HG03135 (cell line): ENCODE measurements at regions not wholly inside any gene's neighbourhood (a gene's known extent, or its start where the extent isn't known, plus 50 kb on each side); places are given as distances from the start of the nearest gene placed in this dataset.
"Not testable (repeated sequence)": the region's sequence is repeated elsewhere in the genome, so short reads cannot be mapped to it uniquely, and the experiment has no call there.

Experiments
- ATAC-seq: cut with Tn5 transposase; IDR thresholded peaks from one replicate; pipeline ENCODE4 v1.9.1; 2021; ENCODE audit warnings: mild to moderate bottlenecking, moderate library complexity; ENCODE audit not compliant: unreplicated experiment

DNA sequence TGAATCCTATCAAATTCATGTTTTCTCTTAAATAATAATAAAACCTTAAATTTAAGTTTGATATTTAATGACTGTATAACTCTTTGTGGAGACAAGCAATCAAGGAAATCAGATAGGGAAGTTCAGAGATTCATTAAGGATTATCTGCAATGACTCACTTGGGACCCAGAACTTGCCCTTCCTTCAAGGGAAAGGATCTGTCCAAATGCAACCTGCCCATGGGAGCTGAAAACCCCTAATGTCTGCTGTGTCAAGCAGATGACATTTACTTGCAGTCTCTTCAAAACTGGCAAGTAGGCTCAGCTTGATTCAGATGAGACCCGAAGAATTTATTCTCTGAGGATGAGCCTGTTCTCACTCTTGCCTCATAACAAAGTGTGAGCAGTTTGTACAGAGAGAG is 1577.6 kb downstream of the EFNA5 start:
- no peak for ATAC-seq

DNA sequence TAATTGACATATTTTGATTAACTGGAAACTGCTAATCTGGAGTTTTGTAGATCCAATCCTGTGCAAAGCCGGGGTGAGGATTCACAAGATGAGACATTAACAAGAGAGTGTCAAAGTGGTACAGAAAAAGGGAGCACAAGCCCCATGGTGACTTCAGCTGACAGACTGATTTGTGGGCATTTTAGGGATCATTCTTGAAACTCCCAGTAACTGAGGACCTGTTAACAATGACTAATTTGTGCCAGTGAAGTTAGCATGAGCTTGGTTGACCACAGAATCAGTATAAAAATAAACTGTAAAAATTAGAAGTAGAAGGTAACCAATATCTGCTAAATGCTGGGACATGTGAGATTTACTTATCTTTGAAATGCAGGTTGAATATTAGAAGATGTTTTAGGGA is 1578.3 kb downstream of the EFNA5 start:
- no peak for ATAC-seq

DNA sequence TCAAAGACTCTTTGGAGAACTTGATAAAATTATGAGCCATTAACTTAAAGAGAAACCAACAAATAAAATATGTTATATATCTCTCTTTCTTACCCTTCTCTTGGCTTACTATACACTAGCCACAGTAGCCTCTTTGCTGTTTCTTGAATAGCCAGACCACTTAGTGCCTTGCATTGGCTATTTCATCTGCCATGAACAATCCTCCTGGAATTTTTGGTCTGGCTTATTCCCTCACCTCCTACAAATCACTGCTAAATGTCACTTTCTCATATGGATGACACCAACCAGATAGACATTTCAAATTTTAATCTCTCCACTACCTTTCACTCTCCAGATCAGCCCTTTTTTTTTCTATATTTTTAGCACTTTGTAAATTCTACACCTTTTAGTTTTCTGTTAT is 1581.7 kb downstream of the EFNA5 start:
- no peak for ATAC-seq

DNA sequence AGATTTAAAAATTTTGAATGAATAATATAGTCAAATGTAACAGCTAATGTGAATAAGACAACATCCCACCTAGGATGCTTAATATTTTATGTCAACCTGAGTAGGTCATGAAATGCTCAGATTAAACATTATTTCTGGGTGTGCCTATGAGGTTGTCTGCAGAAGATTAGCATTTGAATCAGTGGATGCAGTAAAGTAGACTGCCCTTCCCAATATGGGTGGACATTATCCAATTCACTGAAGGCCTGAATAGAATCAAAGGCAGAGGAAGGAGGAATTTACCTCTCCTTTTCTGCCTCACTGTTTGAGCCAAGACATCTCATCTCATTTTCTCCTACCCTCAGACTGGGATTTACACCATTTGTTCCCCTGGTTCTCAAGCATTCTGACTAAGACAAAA is 1582.3 kb downstream of the EFNA5 start:
- ATAC-seq = no peak

DNA sequence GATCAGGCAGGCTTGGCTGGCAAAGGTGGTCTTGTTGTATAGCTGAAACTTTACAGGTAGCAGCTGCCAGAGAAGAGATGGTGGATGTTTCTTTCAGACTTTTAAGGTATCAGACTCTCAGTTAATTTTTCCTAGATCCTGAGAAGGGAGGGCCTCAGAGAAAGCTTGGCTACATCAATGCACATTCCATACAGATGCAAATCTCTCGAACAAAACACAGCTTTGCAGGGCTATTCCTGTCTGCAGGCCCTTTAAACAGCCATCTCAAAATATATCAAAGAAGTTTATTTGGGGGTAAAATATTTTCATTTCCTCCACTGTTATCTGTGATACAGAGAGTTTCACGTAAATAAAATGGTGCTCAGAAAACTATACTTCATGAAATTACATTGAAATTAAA is 1584.4 kb downstream of the EFNA5 start:
- ATAC-seq = no peak

DNA sequence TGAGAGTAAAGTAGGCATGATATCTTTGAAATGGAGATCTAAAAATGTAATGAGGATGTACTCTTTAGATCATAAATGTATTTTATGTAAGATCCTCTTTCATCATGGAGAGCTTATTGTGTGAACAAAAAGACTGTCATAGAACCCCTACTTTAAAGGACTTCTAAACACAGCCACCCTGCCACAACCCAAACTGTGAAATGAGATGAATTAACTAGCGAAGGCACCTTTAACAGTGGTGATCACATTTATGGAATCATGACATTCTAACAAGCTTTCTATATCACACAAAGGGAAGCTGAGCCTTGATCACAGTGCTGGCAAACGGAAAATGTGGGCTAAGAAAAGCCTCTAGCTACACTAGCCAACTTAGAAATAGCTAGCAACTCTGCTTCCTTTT is 1585.2 kb downstream of the EFNA5 start:
- no peak for ATAC-seq

DNA sequence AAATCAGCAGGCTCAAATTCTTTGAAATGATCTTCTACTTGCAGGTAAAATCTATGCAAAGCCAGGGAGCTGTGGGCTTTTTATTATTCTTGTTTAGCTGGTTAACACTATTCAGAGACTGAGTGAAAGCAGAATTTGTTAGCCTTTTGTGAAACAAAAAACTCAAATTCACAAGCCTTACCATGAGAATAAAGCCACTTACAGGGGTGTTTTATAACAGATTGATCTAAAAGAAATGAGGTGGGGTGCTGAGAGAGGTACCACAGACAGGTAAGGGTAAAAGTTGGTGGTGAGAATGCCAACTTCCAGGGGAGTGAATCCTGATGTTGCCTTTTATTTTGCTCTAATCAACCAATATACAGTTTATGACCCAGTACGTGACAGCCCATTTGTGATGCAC is 1585.6 kb downstream of the EFNA5 start:
- no peak for ATAC-seq

DNA sequence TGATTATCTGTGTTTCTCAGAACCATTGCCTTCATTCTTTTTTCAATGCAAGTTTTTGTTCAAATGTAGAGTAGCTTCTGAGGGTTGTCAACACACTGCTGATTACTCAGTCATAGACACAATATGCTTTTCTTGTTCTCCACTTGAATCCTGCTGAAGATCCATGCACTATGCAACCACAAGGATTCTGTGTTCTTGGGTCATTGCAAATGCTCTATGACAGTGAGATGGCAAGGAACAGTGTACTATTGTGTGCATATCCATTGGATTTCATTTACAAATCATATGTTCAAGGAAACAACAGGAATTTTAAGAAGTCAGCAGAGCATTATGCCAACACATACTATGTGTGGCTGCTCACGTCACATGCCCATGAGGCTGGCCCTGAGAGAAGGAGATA is 1590.2 kb downstream of the EFNA5 start:
- ATAC-seq = no peak

DNA sequence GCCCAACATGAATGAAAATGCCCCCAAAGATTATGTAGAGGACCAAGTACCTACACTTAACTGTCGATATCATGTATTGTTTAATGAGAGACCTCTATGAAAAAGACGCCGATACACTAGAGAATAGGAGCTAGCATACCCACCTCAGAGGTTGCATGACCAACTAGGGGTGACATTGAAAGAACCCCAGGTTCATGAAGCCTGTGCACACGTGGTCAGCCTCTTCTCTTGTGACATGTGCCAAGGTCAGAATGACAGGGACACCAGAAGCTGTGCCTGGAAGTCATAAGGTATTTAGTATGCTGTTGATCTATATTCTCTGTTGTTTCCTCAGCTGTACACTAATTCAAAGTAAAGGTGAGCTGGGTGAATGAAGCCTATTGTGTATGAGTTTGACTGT is 1594.1 kb downstream of the EFNA5 start:
- ATAC-seq = no peak

DNA sequence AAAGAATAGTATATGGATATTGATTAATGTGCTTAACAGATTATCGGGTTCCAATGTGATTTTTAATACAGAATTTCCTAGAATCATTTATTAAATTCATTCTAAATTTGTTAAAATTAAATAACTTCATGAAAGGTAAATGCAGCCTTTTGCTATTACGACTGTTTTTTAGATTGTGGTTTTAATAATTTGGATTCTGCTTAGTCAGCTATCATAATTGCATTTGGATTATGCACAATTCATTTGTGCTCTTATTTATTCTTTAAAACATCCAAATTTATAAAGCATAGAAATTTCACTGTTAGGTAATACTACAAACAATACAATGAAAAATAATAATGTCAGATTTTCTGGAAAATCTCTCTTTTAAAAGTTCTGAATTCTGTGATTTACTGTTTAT is 1598.5 kb downstream of the EFNA5 start:
- ATAC-seq = no peak

DNA sequence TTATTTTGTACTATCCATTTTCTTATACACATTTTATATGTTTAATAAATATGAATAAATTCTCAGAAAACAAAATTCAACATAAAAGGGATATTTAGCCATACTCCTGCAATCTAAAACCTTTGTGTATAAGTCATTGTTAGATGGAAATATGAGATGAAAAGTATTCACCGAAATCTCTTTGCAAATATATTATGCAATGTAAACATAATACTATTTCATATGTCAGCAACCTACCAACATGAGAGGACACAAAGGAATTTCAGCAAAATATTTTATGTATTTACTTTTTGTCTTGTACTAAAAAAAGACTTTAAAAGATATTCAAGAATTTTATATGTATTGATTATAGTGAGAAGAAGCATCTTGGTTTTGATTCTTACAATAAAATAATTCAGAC is 1623.4 kb downstream of the EFNA5 start:
- no peak for ATAC-seq

DNA sequence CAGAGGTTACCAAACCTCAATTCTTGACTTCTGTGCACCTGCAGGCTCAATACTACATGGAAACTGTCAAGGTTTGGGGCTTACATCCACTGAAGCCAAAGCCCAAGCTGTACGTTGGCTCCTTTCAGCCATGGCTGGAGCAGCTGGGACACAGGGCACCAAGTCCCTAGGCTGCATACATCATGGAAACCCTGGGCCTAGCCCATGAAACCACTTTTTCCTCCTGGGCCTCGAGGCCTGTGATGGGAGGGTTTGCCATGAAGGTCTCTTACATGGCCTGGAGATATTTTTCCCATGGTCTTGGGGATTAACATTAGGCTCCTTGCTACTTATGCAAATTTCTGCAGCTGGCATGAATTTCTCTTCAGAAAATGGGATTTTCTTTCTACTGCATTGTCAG is 1638.7 kb downstream of the EFNA5 start:
- not testable (repeated sequence) for ATAC-seq

DNA sequence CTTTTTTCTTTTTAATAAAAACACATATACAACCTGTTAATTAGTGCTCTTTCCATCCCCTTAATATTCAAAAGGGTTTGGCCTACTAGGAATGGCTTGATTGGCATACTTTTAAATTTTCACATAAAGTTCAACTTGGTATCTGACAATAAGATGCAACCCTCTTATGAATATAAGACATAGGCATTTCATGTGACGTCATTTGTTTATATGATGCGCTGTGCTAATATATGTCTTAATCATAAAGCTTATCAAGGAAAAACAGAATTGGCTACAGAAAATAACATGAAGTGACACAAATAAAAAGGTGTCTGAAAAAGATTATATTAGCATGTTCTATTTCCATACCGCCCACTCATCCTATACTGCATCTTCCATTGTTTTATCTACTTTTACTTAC is 1642.4 kb downstream of the EFNA5 start:
- ATAC-seq = no peak

DNA sequence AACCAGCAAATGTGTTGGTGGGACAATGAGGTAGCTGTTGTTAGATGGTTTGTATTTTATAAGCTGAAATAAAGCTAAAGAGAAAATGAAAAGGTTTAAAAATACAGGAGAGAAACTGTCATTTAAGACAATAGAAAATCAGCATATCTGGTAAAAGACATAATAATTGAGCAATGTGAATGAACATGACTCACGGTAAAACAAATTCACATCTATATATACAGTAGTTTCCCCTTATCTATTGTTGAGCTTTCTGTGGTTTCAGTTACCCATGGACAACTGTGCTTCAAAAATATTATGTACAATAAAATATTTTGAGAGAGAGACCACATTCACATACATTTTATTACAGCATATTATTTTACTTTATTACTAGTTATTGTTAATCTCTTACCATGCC is 1649.8 kb downstream of the EFNA5 start:
- no peak for ATAC-seq

DNA sequence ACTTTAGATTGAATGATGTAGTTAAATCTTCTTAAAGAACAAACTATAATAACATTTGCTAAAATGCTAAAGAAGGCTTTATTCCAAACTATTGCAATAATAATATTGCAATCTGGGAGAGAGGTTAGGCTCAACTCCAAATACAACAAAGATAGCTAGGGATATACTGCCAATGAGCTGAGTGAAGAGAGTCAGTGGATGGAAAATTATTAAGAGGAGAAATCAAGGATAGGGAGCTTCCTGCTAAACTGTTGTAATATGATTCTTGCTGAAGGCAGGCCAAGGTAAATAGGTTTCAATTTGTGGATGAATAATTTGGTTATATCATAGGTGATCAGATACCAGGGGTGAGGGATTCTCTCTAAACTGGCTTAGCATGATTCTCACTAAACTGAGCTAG is 1651.5 kb downstream of the EFNA5 start:
- ATAC-seq = no peak

DNA sequence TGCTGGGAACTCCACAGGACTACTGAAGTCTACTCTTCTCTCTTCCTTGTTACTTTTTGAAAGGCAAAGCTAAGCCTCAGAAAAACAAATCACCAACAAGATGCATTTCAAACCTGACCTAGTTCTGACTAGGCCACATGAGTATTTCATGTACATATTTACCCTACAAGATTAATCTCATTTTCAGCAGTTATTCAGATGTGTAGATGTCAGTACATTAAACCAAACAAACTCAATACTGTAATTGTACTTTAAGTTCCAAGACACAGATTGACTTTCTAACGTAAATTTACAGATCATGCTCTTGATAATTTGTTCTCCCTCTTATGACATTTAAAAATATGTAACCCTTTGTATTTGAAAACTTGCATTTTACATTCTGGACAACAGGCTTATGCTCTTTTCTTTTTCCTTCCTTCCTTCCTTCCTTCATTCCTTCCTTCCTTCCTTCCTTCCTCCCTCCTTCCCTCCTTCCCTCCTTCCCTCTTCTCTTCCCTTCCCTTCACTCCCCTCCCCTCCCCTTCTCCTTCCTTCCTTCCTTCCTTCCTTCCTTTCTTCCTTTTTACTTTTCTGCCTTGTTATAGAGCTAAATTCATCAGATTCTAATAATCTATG is 1653.4 kb downstream of the EFNA5 start:
- no peak for ATAC-seq

DNA sequence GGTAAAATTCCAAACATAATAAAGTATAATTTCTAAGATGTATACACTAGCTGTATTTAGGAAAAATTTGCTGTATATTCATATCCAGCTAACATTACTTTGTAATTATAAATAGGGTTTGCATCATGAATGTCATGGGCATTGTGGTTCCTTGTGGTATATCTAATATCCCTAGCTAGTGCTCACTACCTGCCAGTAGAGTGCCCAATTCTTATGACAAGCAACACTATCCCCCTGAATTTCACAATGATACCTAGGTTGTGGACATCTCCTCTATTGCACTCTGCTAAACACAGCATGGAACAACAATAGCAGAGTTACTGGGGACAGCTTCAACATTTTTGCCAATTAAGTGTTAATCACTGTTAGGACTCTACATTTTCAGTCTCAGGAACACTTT is 1656.5 kb downstream of the EFNA5 start:
- ATAC-seq = no peak

DNA sequence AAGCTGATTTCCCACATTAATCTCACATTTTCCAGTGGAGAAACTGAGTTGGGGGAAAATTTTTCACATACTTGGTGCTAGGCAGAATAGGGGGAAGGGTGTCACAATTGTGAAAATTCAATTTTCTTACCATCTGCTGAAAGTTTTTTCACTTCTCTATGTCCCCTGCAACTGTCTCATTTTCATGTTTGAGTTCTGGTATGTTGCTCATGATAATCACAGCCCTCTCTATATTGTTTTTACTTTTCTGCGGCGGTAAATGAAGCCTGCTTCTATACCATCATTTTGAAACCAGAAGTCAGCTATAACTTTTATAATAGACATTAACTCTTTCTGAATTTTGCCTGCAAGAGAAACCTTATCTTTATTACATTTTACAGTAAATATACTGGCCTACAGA is 1664.5 kb downstream of the EFNA5 start:
- no peak for ATAC-seq

DNA sequence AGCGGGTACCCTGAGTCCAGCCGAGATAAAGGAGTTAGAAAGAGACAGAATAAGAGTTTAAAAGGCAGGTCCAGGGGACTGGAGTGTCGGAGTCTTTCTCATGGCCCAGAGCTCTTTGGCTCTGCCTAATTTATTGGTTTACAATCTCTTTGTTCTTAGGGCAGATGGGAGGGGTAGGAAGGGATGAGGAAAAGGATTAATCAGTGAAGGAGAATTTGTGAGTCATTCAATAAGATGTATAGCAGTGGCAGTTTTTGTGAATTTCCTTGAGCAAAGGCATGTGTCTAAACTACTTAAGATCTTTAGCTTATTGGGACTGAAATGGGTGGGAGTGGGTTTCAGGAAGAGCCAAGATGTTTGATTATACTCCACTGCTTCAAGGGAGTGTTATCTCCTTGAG is 1671.7 kb downstream of the EFNA5 start:
- ATAC-seq = not testable (repeated sequence)

DNA sequence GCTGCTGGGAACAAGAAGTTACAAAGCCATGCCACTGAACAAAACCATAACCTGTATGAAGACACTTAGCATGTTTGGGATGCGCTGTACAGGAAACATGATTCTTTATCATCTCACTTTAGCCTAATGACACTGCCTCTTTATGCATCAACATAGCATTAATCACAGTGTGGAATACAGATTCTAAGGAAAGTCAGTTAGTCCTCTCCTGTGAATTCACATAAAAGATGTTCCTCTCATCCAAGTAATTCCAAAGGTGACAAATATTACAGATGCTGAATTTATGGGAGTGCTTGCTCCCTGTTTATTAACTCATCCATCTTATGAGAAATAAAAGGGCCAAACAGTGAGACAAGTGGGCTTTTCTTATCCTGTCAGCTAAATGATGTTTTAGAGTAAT is 1677.7 kb downstream of the EFNA5 start:
- ATAC-seq = no peak

DNA sequence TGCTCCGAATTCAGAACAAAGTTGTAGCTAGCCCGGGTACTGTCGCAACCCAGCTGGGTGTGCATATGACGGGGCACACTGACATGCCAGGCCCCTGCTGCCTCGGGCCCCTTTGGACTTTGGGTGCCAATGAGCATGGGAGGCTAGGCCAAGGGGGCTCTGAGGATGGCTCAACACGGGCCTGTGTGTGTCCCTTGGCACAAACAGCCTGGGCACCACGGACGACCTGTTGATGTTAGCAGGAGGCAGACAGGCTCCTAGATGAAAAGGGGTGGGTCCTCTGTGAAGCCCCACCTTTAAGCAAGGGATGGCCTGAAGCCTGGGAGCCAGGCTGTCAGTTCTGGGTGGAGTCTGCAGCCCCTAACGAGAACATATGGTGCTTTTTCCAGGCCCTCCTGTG is 1688.2 kb downstream of the EFNA5 start:
- no peak for ATAC-seq

DNA sequence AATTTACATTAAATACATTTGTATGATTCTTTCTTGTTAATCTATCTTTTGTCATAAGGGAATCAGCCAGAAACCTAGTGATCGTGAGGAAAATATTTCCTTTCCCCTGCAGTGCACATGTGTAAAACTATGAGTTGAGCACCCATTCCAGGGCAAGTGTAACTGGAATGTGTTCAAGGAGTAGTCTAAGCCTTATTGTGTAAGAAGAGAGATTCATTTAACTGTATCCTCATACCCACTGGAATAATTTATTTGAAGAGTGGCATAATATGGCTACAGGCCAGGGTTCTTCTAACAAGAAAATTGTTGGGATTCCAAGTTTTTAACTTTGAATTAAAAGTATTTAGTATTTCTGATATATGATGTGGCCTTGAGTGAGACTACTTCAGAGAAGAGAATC is 1692.7 kb downstream of the EFNA5 start:
- no peak for ATAC-seq

DNA sequence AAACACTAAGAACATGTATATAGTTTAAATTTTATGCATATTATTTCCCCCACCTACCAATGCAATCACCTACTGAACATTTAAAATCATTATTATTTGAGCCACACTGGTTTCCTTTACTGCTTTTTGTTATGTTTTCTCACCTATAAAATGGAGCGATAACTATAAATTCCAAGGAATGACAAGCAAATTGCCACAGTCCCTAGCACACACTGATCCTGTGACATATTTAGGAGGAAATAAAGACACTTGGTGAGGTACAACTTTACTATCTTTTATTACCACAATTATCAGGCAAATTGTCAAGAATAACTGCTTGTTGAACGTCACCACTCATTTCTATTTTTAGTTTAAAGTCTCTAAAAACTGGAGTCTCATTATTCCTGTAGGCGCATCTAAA is 1693.6 kb downstream of the EFNA5 start:
- ATAC-seq = no peak

DNA sequence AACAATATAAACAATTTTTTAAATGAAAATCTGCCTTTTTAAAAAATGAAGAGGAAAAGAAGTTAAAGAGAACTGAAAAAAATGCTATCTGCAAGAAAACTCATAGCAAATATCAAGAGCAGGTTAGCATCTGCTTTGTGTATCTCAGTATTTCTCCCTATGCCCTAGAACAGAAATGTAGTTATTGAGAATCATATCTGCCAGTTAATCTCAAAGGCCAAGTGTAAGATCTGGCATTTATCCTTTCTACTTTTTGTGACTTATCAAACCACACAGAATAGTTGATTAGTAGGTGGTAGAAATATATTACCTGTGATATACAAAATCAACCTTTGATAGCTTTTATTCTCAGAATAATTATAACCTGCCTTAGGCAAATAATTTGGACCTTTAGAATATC is 1699.8 kb downstream of the EFNA5 start:
- ATAC-seq = no peak
